GM12878 (cell line): ENCODE measurements at regions not wholly inside any gene's neighbourhood (a gene's known extent, or its start where the extent isn't known, plus 50 kb on each side); places are given as distances from the start of the nearest gene placed in this dataset.

ENCODE experiments used
- POLR2AphosphoS5 ChIP-seq: IDR thresholded peaks from 2 replicates; pipeline ENCODE4 v1.6.1; 2011; ENCODE audit warnings: mild to moderate bottlenecking, low read length, inconsistent platforms
- TAF1 ChIP-seq: IDR thresholded peaks from 2 replicates; pipeline ENCODE4 v1.6.1; 2011; ENCODE audit warnings: mild to moderate bottlenecking, low read depth, low read length, borderline replicate concordance

DNA sequence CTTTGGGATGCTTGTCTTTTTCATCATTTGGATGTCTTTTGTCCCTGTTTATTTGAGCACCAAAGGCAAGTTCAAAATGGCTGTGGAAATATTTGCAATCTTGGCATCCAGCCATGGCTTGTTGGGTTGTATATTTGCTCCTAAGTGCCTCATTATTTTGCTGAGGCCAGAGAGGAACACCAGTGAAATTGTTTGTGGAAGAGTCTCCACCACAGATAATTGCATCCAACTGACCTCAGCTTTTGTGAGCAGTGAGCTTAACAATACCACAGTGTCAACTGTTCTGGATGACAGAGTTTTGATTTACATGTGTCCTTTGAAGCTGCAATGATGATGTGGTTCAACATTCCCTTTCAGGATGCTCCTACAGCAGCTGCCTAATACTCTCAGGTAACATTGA lies 83.0 kb upstream of the KCNAB1 start:
- TF ChIP-seq POLR2AphosphoS5: no peak
- no peak for TF ChIP-seq TAF1
